Urinary bladder (tissue), 3 donors: ENCODE measurements at regions not wholly inside any gene's neighbourhood (a gene's known extent, or its start where the extent isn't known, plus 50 kb on each side); places are given as distances from the start of the nearest gene placed in this dataset.

Experiments
- DNase-seq: peaks from one replicate; pipeline ENCODE4 v3.0.0-alpha.2; 2015; ENCODE audit errors: extremely low spot score
- H3K27ac ChIP-seq: one replicate; pipeline ENCODE4 v1.5.1; 2013; ENCODE audit warnings: low read depth, mild to moderate bottlenecking, moderate library complexity
- H3K36me3 ChIP-seq: one replicate; pipeline ENCODE4 v1.6.1; 2013; ENCODE audit warnings: mild to moderate bottlenecking, moderate library complexity; ENCODE audit not compliant: insufficient read depth
- H3K4me1 ChIP-seq: one replicate; pipeline ENCODE4 v1.6.1; 2013; ENCODE audit warnings: mild to moderate bottlenecking, moderate library complexity; ENCODE audit not compliant: insufficient read depth
- H3K4me3 ChIP-seq: one replicate; pipeline ENCODE4 v1.5.1; 2013; ENCODE audit warnings: low read depth, low read length
- WGBS: extraction: QIAGEN DNeasy Blood & Tissue Kit; methylation state at CpG from one replicate; pipeline ENCODE4 v1.1.7; 2013; 5-methylcytosine and 5-hydroxymethylcytosine counted together
- donor health status: healthy with polysubstance abuse.
- donor health status: healthy.

GRCh38 chr19:29338480-29338879 lies 125.5 kb upstream of the UQCRFS1 start:
- DNase-seq, result no peak
- 52% methylated on average over 1 of the region's 1 CpG for WGBS
- H3K4me3 ChIP-seq, result no peak overlapping the region

GRCh38 chr19:29342721-29343120 lies 129.8 kb upstream of the UQCRFS1 start:
- 86% methylated on average over 1 of the region's 1 CpG for whole genome bisulfite sequencing
- H3K27ac ChIP-seq, result no peak overlapping the region
- H3K36me3 ChIP-seq, result no peaks in the 10 kb centered on the region
- no peaks in the 10 kb centered on the region for H3K4me1 ChIP-seq
- no peak overlapping the region for H3K4me3 ChIP-seq
- DNase-seq, result no peak

More at GRCh38 chr19:29338480-29338879, 125.5 kb upstream of the UQCRFS1 start:
- Histone ChIP-seq H3K36me3 (no peaks in the 10 kb centered on the region), H3K4me1 (no peaks in the 10 kb centered on the region), H3K27ac (no peak overlapping the region)

GRCh38 chr19:29364224-29364726 lies 151.3 kb upstream of the UQCRFS1 start:
- no peak for DNase-seq
- 54% methylated on average over 10 of the region's 10 CpGs for WGBS

GRCh38 chr19:29364999-29365398 lies 152.0 kb upstream of the UQCRFS1 start:
- WGBS, result 98% methylated on average over 1 of the region's 1 CpG

More at GRCh38 chr19:29364224-29364726, 151.3 kb upstream of the UQCRFS1 start:
- Histone ChIP-seq H3K4me3 (no peak overlapping the region), H3K27ac (no peak overlapping the region), H3K36me3 (no peaks in the 10 kb centered on the region), H3K4me1 (no peaks in the 10 kb centered on the region)

GRCh38 chr19:29365836-29366417 lies 153.0 kb upstream of the UQCRFS1 start:
- no peak for DNase-seq
- H3K27ac ChIP-seq, result no peak overlapping the region
- H3K36me3 ChIP-seq, result no peaks in the 10 kb centered on the region
- no peak overlapping the region for H3K4me3 ChIP-seq
- H3K4me1 ChIP-seq, result no peaks in the 10 kb centered on the region

More at GRCh38 chr19:29364999-29365398, 152.0 kb upstream of the UQCRFS1 start:
- no peak for DNase-seq
- Histone ChIP-seq H3K36me3 (no peaks in the 10 kb centered on the region), H3K4me3 (no peak overlapping the region), H3K27ac (no peak overlapping the region), H3K4me1 (no peaks in the 10 kb centered on the region)

- Histone ChIP-seq H3K4me3 (no peak overlapping the region), H3K36me3 (no peaks in the 10 kb centered on the region), H3K4me1 (no peaks in the 10 kb centered on the region), H3K27ac (no peak overlapping the region)
- WGBS, result 88% methylated on average over 10 of the region's 10 CpGs
- no peak for DNase-seq
These were observed 153.8 kb upstream of the UQCRFS1 start for GRCh38 chr19:29366757-29367156.

- no peak for DNase-seq
- Histone ChIP-seq H3K4me1 (no peaks in the 10 kb centered on the region), H3K36me3 (no peaks in the 10 kb centered on the region), H3K27ac (no peak overlapping the region), H3K4me3 (no peak overlapping the region)
- WGBS, result 22% methylated on average over 7 of the region's 7 CpGs
These were observed 154.9 kb upstream of the UQCRFS1 start for GRCh38 chr19:29367791-29368222.

GRCh38 chr19:29370276-29370675 lies 155.5 kb upstream of the VSTM2B start:
- WGBS, result 85% methylated on average over 9 of the region's 9 CpGs
- Histone ChIP-seq H3K4me3 (no peak overlapping the region), H3K27ac (no peak overlapping the region), H3K36me3 (no peaks in the 10 kb centered on the region), H3K4me1 (no peaks in the 10 kb centered on the region)
- no peak for DNase-seq

GRCh38 chr19:29371251-29372090 lies 154.3 kb upstream of the VSTM2B start:
- no peak overlapping the region for H3K4me3 ChIP-seq
- 71% methylated on average over 7 of the region's 7 CpGs for WGBS
- H3K27ac ChIP-seq, result no peak overlapping the region
- no peaks in the 10 kb centered on the region for H3K36me3 ChIP-seq
- H3K4me1 ChIP-seq, result no peaks in the 10 kb centered on the region
- DNase-seq, result no peak

- H3K36me3 ChIP-seq, result no peaks in the 10 kb centered on the region
- no peak for DNase-seq
- H3K27ac ChIP-seq, result no peak overlapping the region
- H3K4me3 ChIP-seq, result no peak overlapping the region
- 72% methylated on average over 5 of the region's 5 CpGs for WGBS
- H3K4me1 ChIP-seq, result no peaks in the 10 kb centered on the region
These were observed 153.7 kb upstream of the VSTM2B start for GRCh38 chr19:29372091-29372415.

GRCh38 chr19:29372461-29372860 lies 153.3 kb upstream of the VSTM2B start:
- DNase-seq, result no peak
- Histone ChIP-seq H3K36me3 (no peaks in the 10 kb centered on the region), H3K27ac (no peak overlapping the region), H3K4me1 (no peaks in the 10 kb centered on the region), H3K4me3 (no peak overlapping the region)
- 81% methylated on average over 3 of the region's 3 CpGs for WGBS

- H3K36me3 ChIP-seq, result no peaks in the 10 kb centered on the region
- H3K27ac ChIP-seq, result no peak overlapping the region
- 80% methylated on average over 12 of the region's 12 CpGs for WGBS
- no peaks in the 10 kb centered on the region for H3K4me1 ChIP-seq
- no peak for DNase-seq
- no peak overlapping the region for H3K4me3 ChIP-seq
These were observed 152.6 kb upstream of the VSTM2B start for GRCh38 chr19:29372921-29373797.

- no peak for DNase-seq
- Histone ChIP-seq H3K27ac (no peak overlapping the region), H3K4me3 (no peak overlapping the region), H3K4me1 (no peaks in the 10 kb centered on the region), H3K36me3 (no peaks in the 10 kb centered on the region)
- WGBS, result 86% methylated on average over 18 of the region's 18 CpGs
These were observed 150.2 kb upstream of the VSTM2B start for GRCh38 chr19:29375429-29376119.
